ENCODE measurements at regions not wholly inside any gene's neighbourhood (a gene's known extent, or its start where the extent isn't known, plus 50 kb on each side); places are given as distances from the start of the nearest gene placed in this dataset.

GRCh38 chr15:39143479-39143878 is 437.4 kb upstream of the THBS1 start:
- TF ChIP-seq CTCF (IDR thresholded peaks at IDR 0.05; ENCODE audit: borderline replicate concordance, insufficient read depth, low read depth, low read length): no peak
- no peak overlapping the region for H3K4me3 ChIP-seq (ENCODE audit: low read depth, low read length)

GRCh38 chr15:39144051-39144450 is 436.8 kb upstream of the THBS1 start:
- no peak overlapping the region for H3K4me3 ChIP-seq (ENCODE audit: low read depth, low read length)
- TF ChIP-seq CTCF (IDR thresholded peaks at IDR 0.05; ENCODE audit: borderline replicate concordance, insufficient read depth, low read depth, low read length): no peak

GRCh38 chr15:39144613-39145499 is 436.0 kb upstream of the THBS1 start:
- no peak for TF ChIP-seq CTCF (IDR thresholded peaks at IDR 0.05; ENCODE audit: borderline replicate concordance, insufficient read depth, low read depth, low read length)
- no peak overlapping the region for H3K4me3 ChIP-seq (ENCODE audit: low read depth, low read length)

- TF ChIP-seq CTCF (IDR thresholded peaks at IDR 0.05; ENCODE audit: borderline replicate concordance, insufficient read depth, low read depth, low read length): no peak
- no peak overlapping the region for H3K4me3 ChIP-seq (ENCODE audit: low read depth, low read length)
Observed at GRCh38 chr15:39145854-39146625, 434.8 kb upstream of the THBS1 start.

- TF ChIP-seq CTCF (IDR thresholded peaks at IDR 0.05; ENCODE audit: borderline replicate concordance, insufficient read depth, low read depth, low read length): no peak
- no peak overlapping the region for H3K4me3 ChIP-seq (ENCODE audit: low read depth, low read length)
Observed at GRCh38 chr15:39149636-39150150, 431.2 kb upstream of the THBS1 start.

- no peak for TF ChIP-seq CTCF (IDR thresholded peaks at IDR 0.05; ENCODE audit: borderline replicate concordance, insufficient read depth, low read depth, low read length)
- H3K4me3 ChIP-seq (ENCODE audit: low read depth, low read length): no peak overlapping the region
Observed at GRCh38 chr15:39151545-39151944, 429.3 kb upstream of the THBS1 start.

All from GM12875 (cell line).